ENCODE measurements at regions not wholly inside any gene's neighbourhood (a gene's known extent, or its start where the extent isn't known, plus 50 kb on each side); places are given as distances from the start of the nearest gene placed in this dataset.
"Not testable (repeated sequence)": the region's sequence is repeated elsewhere in the genome, so short reads cannot be mapped to it uniquely, and the experiment has no call there.

DNA sequence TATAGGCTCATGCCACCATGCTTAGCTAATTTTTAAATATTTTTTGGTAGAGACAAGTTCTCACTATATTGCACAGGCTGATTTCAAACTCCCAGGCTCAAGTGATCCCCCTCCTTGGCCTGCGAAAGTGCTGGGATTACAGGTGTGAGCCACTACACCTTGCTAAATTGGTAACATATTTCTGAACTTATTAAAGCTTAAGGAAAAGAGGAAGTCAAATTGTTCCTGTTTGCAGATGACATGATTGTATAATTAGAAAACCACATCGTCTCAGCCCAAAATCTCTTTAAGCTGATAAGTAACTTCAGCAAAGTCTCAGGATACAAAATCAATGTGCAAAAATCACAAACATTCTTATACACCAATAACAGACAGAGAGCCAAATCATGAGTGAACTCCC, 248.3 kb upstream of the KITLG start:
- CTCF ChIA-PET = not testable (repeated sequence)

DNA sequence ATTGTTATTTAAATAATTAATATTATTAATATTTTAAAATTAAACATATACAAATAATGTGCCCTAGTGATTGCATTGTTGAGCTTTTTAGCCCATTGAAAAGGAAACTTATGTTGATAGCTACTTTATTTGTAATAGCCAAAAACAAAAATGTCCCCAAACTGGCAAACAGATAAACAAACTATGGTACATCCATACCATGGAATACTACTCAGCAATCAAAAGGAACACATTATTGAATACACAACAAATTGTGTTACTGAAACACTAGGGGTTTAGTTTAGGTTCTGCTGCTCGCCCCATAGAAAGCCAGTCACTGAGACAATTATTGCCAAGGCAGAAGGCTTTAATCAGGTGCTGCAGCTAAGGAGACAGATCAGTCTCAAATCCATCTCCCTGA, 239.7 kb upstream of the KITLG start:
- peaks cover 2% of the 10 kb centered on the region for H3K9me3 Mint-ChIP-seq
- intact Hi-C loops (cut with micrococcal nuclease) = no loop called here
- H3K27me3 Mint-ChIP-seq (ENCODE audit: low read depth) = no peaks in the 10 kb centered on the region
- CTCF ChIA-PET = no interaction called here
- no peaks in the 10 kb centered on the region for H3K36me3 Mint-ChIP-seq (ENCODE audit: low read depth)
- H3K4me1 Mint-ChIP-seq (ENCODE audit: low read depth) = no peaks in the 10 kb centered on the region
- no peak overlapping the region for H3K27ac Mint-ChIP-seq
- H3K4me3 Mint-ChIP-seq = no peak overlapping the region
- DNase-seq = no peak

More for the DNA sequence above, 248.3 kb upstream of the KITLG start:
- H3K27me3 Mint-ChIP-seq (ENCODE audit: low read depth); H3K9me3 Mint-ChIP-seq; DNase-seq; H3K4me1 Mint-ChIP-seq (ENCODE audit: low read depth); H3K27ac Mint-ChIP-seq; intact Hi-C loops (cut with micrococcal nuclease); H3K4me3 Mint-ChIP-seq; H3K36me3 Mint-ChIP-seq (ENCODE audit: low read depth): not testable (repeated sequence)

DNA sequence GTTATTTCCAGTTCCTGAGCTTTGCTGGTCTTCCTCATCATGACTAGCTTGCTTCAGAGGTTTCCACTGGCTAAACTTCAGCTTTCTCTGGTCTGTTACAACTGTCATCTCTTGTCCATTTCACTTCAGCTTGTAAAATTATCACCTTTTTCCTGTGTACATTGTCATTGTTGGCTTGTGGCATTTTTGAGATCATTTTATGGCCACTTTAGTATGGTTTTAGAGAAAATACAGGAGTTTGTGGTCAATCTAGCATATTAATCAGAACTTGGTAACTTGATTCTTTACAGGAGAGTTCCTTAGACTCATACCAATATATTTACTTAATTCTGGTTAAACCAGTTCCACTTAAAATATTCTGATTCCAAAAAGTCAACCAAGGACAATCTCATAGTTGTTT, 235.9 kb upstream of the KITLG start:
- CTCF ChIA-PET = no interaction called here
- DNase-seq = no peak
- intact Hi-C loops (cut with micrococcal nuclease) = no loop called here
- Mint-ChIP-seq H3K36me3 (ENCODE audit: low read depth) (no peaks in the 10 kb centered on the region), H3K4me3 (no peak overlapping the region), H3K9me3 (no peaks in the 10 kb centered on the region), H3K27me3 (ENCODE audit: low read depth) (peaks cover 4% of the 10 kb centered on the region), H3K4me1 (ENCODE audit: low read depth) (no peaks in the 10 kb centered on the region), H3K27ac (no peak overlapping the region)

DNA sequence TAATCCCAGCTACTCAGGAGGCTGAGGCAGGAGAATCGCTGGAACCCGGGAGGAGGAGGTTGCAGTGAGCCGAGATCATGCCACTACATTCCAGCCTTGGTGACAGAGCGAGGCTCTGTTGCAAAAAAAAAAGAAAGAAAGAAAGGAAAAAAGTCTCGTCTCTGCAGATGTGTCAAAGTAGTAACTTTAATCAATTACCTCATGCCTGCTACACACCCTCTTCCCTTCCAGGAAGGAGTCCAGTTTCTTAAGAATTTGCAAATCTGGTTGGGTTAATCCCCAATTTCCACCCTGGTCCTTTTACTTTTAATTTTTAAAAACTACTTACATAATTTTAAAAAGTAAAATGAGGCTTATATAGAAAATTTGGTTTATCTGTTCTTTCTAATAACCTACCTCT, 234.5 kb upstream of the KITLG start:
- Mint-ChIP-seq H3K4me1 (ENCODE audit: low read depth) (no peaks in the 10 kb centered on the region), H3K27ac (no peak overlapping the region), H3K36me3 (ENCODE audit: low read depth) (no peaks in the 10 kb centered on the region), H3K27me3 (ENCODE audit: low read depth) (peaks cover 4% of the 10 kb centered on the region), H3K4me3 (no peak overlapping the region), H3K9me3 (no peaks in the 10 kb centered on the region)
- CTCF ChIA-PET = no interaction called here
- DNase-seq = no peak
- intact Hi-C loops (cut with micrococcal nuclease) = no loop called here

- CTCF ChIA-PET = no interaction called here
These were observed 232.3 kb upstream of the KITLG start for GRCh38 chr12:88812610-88813009.

GRCh38 chr12:88810806-88811205, 230.5 kb upstream of the KITLG start:
- DNase-seq = no peak
- no peaks in the 10 kb centered on the region for H3K9me3 Mint-ChIP-seq
- no peak overlapping the region for H3K27ac Mint-ChIP-seq
- H3K4me3 Mint-ChIP-seq = no peak overlapping the region
- peaks cover 4% of the 10 kb centered on the region for H3K27me3 Mint-ChIP-seq (ENCODE audit: low read depth)
- intact Hi-C loops (cut with micrococcal nuclease) = no loop called here
- no peaks in the 10 kb centered on the region for H3K36me3 Mint-ChIP-seq (ENCODE audit: low read depth)
- H3K4me1 Mint-ChIP-seq (ENCODE audit: low read depth) = no peaks in the 10 kb centered on the region
- CTCF ChIA-PET = no interaction called here

More at GRCh38 chr12:88812610-88813009, 232.3 kb upstream of the KITLG start:
- no peaks in the 10 kb centered on the region for H3K36me3 Mint-ChIP-seq (ENCODE audit: low read depth)
- DNase-seq = no peak
- no peaks in the 10 kb centered on the region for H3K9me3 Mint-ChIP-seq
- no peak overlapping the region for H3K4me3 Mint-ChIP-seq
- H3K4me1 Mint-ChIP-seq (ENCODE audit: low read depth) = no peaks in the 10 kb centered on the region
- H3K27me3 Mint-ChIP-seq (ENCODE audit: low read depth) = peaks cover 4% of the 10 kb centered on the region
- H3K27ac Mint-ChIP-seq = no peak overlapping the region
- intact Hi-C loops (cut with micrococcal nuclease) = no loop called here

DNA sequence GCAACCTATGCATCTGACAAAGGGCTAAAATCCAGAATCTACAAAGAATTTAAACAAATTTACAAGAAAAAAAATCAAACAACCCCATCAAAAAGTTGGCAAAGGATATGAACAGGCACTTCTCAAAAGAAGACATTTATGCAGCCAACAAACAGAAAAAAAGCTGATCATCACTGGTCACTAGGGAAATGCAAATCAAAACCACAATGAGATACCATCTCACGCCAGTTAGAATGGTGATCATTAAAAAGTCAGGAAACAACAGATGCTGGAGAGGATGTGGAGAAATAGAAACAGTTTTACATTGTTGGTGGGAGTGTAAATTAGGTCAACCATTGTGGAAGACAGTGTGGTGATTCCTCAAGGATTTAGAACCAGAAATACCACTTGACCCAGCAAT, 229.6 kb upstream of the KITLG start:
- DNase-seq; H3K4me1 Mint-ChIP-seq (ENCODE audit: low read depth); H3K27ac Mint-ChIP-seq; H3K36me3 Mint-ChIP-seq (ENCODE audit: low read depth); H3K27me3 Mint-ChIP-seq (ENCODE audit: low read depth); CTCF ChIA-PET; intact Hi-C loops (cut with micrococcal nuclease); H3K4me3 Mint-ChIP-seq; H3K9me3 Mint-ChIP-seq: not testable (repeated sequence)

GRCh38 chr12:88805692-88806091, 225.4 kb upstream of the KITLG start:
- Mint-ChIP-seq H3K27me3 (ENCODE audit: low read depth) (no peaks in the 10 kb centered on the region), H3K4me3 (no peak overlapping the region), H3K36me3 (ENCODE audit: low read depth) (no peaks in the 10 kb centered on the region), H3K4me1 (ENCODE audit: low read depth) (no peaks in the 10 kb centered on the region), H3K9me3 (no peaks in the 10 kb centered on the region), H3K27ac (no peak overlapping the region)
- CTCF ChIA-PET = no interaction called here
- DNase-seq = no peak
- intact Hi-C loops (cut with micrococcal nuclease) = no loop called here

DNA sequence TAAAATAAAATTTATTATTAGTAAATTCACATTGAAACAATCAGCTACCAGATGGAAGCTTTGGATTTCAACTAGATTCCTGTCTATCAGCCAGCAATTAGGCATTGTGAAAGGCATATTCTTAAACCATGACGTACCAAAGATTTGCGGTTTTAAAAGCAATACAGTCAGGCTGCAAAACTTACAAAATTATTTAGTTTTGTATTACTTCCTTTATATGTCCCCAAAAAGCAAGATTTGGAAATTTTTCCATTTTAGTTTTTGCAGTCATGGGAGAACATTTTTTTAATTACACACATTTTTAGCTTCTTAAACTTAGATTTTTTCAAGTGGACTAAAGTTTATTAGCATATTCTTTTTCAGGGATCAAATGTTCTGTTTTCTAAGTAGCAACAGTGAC, 225.0 kb upstream of the KITLG start:
- intact Hi-C loops (cut with micrococcal nuclease) = no loop called here
- Mint-ChIP-seq H3K4me1 (ENCODE audit: low read depth) (no peaks in the 10 kb centered on the region), H3K4me3 (no peak overlapping the region), H3K27ac (no peak overlapping the region), H3K27me3 (ENCODE audit: low read depth) (no peaks in the 10 kb centered on the region), H3K9me3 (no peaks in the 10 kb centered on the region), H3K36me3 (ENCODE audit: low read depth) (no peaks in the 10 kb centered on the region)
- CTCF ChIA-PET = no interaction called here
- no peak for DNase-seq

- Mint-ChIP-seq H3K27ac (no peak overlapping the region), H3K9me3 (no peaks in the 10 kb centered on the region), H3K4me1 (ENCODE audit: low read depth) (no peaks in the 10 kb centered on the region), H3K4me3 (no peak overlapping the region), H3K36me3 (ENCODE audit: low read depth) (no peaks in the 10 kb centered on the region), H3K27me3 (ENCODE audit: low read depth) (no peaks in the 10 kb centered on the region)
- CTCF ChIA-PET = no interaction called here
- intact Hi-C loops (cut with micrococcal nuclease) = no loop called here
- no peak for DNase-seq
These were observed 221.9 kb upstream of the KITLG start for GRCh38 chr12:88802096-88802706.

DNA sequence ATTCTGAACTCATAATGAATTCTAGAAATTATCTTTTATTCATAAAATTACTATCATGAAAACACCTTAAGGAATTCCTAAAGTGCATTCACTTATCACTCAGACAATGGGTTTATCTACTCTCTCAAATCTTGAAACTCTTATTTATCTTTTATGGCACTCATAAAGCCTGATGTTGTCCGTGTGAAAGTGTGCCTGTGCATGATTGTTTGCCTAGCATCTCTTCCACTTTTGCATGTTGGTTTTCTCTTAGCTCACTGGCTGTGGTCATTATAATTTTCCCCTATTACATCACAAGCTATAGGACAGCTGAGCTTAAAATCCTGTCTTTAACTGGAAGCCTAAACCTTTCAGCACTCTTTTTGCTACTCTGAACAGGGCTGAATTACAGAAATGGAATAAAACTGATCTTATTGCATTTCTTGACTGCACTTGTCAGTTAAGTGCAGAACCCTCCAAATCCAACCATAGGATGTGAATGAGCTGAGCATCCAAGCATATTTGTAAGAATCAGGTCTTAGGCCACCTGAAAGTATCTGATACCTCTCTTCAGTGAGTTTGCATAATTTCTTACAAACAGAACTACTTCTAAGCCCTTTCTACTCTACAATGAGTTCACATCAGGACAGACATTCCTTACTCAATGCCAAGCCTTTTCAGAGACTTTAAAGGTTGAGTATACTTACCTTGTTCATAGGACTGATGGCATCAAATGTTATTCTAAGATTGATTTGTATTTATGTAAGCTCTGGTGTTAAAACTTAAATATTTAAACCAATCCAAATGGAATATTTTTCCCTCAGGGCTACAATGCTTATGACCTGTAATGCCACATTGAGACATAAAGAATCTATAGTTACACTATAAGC, 221.2 kb upstream of the KITLG start:
- Mint-ChIP-seq H3K27me3 (ENCODE audit: low read depth) (no peaks in the 10 kb centered on the region), H3K36me3 (ENCODE audit: low read depth) (no peaks in the 10 kb centered on the region), H3K9me3 (no peaks in the 10 kb centered on the region), H3K4me1 (ENCODE audit: low read depth) (no peaks in the 10 kb centered on the region), H3K4me3 (no peak overlapping the region), H3K27ac (no peak overlapping the region)
- intact Hi-C loops (cut with micrococcal nuclease) = no loop called here
- CTCF ChIA-PET = no interaction called here
- DNase-seq = no peak

- CTCF ChIA-PET = no interaction called here
- Mint-ChIP-seq H3K9me3 (peaks cover 25% of the 10 kb centered on the region), H3K27me3 (ENCODE audit: low read depth) (no peaks in the 10 kb centered on the region), H3K36me3 (ENCODE audit: low read depth) (no peaks in the 10 kb centered on the region), H3K27ac (no peak overlapping the region), H3K4me1 (ENCODE audit: low read depth) (no peaks in the 10 kb centered on the region), H3K4me3 (no peak overlapping the region)
- intact Hi-C loops (cut with micrococcal nuclease) = no loop called here
- DNase-seq = no peak
These were observed 212.8 kb upstream of the KITLG start for GRCh38 chr12:88793096-88793495.

DNA sequence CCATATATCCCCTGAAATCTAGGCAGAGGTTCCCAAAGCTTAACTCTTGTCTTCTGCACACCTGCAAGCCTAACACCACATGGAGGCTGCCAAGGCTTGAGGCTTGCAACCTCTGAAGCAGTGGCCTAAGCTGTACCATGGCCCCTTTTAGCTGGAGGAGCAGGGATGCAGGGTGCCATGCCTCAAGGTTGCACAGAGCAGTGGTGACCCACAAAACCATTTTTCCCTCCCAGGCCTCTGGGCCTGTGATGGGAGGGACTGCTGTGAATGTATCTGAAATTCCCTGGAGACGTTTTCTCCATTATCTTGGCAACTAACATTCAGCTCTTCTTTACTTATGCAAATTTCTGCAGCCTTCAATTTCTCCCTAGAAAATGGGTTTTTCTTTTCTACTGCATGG, 210.0 kb upstream of the KITLG start:
- no peak for DNase-seq
- Mint-ChIP-seq H3K4me1 (ENCODE audit: low read depth) (no peaks in the 10 kb centered on the region), H3K27me3 (ENCODE audit: low read depth) (no peaks in the 10 kb centered on the region), H3K9me3 (peaks cover 25% of the 10 kb centered on the region), H3K4me3 (no peak overlapping the region), H3K27ac (no peak overlapping the region), H3K36me3 (ENCODE audit: low read depth) (no peaks in the 10 kb centered on the region)
- CTCF ChIA-PET = no interaction called here
- intact Hi-C loops (cut with micrococcal nuclease) = no loop called here

Data from activated naive CD4-positive, alpha-beta T cell treated with anti-CD3 and anti-CD28 coated beads for 36 hours (primary cell).